ENCODE measurements at regions not wholly inside any gene's neighbourhood (a gene's known extent, or its start where the extent isn't known, plus 50 kb on each side); places are given as distances from the start of the nearest gene placed in this dataset.

- no peak for DNase-seq
Observed at GRCh38 chr1:99445071-99445470, 180.8 kb downstream of the PLPPR4 start.

GRCh38 chr1:99445486-99445885 is 181.2 kb downstream of the PLPPR4 start:
- no peak for DNase-seq

GRCh38 chr1:99447721-99448120 is 183.4 kb downstream of the PLPPR4 start:
- no peak for DNase-seq

- DNase-seq, result no peak
Observed at GRCh38 chr1:99455760-99456159, 190.2 kb upstream of the PALMD start.

- DNase-seq, result peak; percentile 40
Observed at GRCh38 chr1:99456536-99456935, 189.4 kb upstream of the PALMD start.

- no peak for DNase-seq
Observed at GRCh38 chr1:99457381-99458165, 188.3 kb upstream of the PALMD start.

- no peak for DNase-seq
Observed at GRCh38 chr1:99461499-99461898, 184.4 kb upstream of the PALMD start.

GRCh38 chr1:99464738-99465137 is 181.2 kb upstream of the PALMD start:
- no peak for DNase-seq

GRCh38 chr1:99465176-99465900 is 180.6 kb upstream of the PALMD start:
- DNase-seq, result peak; percentile 87

- no peak for DNase-seq
Observed at GRCh38 chr1:99467645-99468044, 178.3 kb upstream of the PALMD start.

GRCh38 chr1:99469550-99469971 is 176.4 kb upstream of the PALMD start:
- no peak for DNase-seq

GRCh38 chr1:99472893-99473292 is 173.0 kb upstream of the PALMD start:
- DNase-seq, result no peak

GRCh38 chr1:99474350-99474893 is 171.5 kb upstream of the PALMD start:
- DNase-seq, result no peak

GRCh38 chr1:99476058-99476457 is 169.9 kb upstream of the PALMD start:
- DNase-seq, result no peak

- peak; percentile 32 for DNase-seq
Observed at GRCh38 chr1:99481391-99481996, 164.4 kb upstream of the PALMD start.

GRCh38 chr1:99482286-99482685 is 163.6 kb upstream of the PALMD start:
- no peak for DNase-seq

- no peak for DNase-seq
Observed at GRCh38 chr1:99482750-99483149, 163.2 kb upstream of the PALMD start.

- no peak for DNase-seq
Observed at GRCh38 chr1:99490031-99490430, 155.9 kb upstream of the PALMD start.

GRCh38 chr1:99496067-99496466 is 149.8 kb upstream of the PALMD start:
- no peak for DNase-seq

- no peak for DNase-seq
Observed at GRCh38 chr1:99497690-99498089, 148.2 kb upstream of the PALMD start.

GRCh38 chr1:99500541-99500940 is 145.4 kb upstream of the PALMD start:
- DNase-seq, result no peak

GRCh38 chr1:99501871-99502270 is 144.0 kb upstream of the PALMD start:
- no peak for DNase-seq

GRCh38 chr1:99502400-99502799 is 143.5 kb upstream of the PALMD start:
- DNase-seq, result no peak

GRCh38 chr1:99503276-99503747 is 142.6 kb upstream of the PALMD start:
- DNase-seq, result no peak
